Left colon (tissue), 2 donors: ENCODE measurements at regions not wholly inside any gene's neighbourhood (a gene's known extent, or its start where the extent isn't known, plus 50 kb on each side); places are given as distances from the start of the nearest gene placed in this dataset.

ENCODE experiments used
- ATAC-seq: fragments of 200-7000 bp; cut with Tn5 transposase; one replicate; pipeline ENCODE4 v1.9.1; 2020; ENCODE audit warnings: mild to moderate bottlenecking, moderate library complexity
- DNase-seq, 2 donors: peaks; one replicate each; pipeline ENCODE4 v3.0.0-alpha.2; 2020
- intact Hi-C, 2 donors: fragments of 100-400 bp; cut with DNase I in 1 of 2; cut with micrococcal nuclease in 1 of 2; formaldehyde crosslinking; loops; one replicate each; pipeline versions ENCODE4 v1.11.2 to v1.14.0; 2022; cut with DNase I, micrococcal nuclease
- donor health status: DM: no; HTN: no; CAD: no.
- donor health status: DM: yes; HTN: yes; CAD: no.

- ATAC-seq (no peak), DNase-seq (no peak)
- intact Hi-C loops: no loop called here
Observed at GRCh38 chr11:121829159-121829643, 286.8 kb downstream of the BLID start.

- DNase-seq (no peak), ATAC-seq (no peak)
- intact Hi-C loops: no loop called here
Observed at GRCh38 chr11:121814962-121815361, 301.1 kb downstream of the BLID start.

GRCh38 chr11:121814296-121814695 lies 301.7 kb downstream of the BLID start:
- no peak for DNase-seq
- ATAC-seq: no peak
- intact Hi-C loops: no loop called here

GRCh38 chr11:121810291-121810690 lies 305.7 kb downstream of the BLID start:
- ATAC-seq (no peak), DNase-seq (no peak)
- intact Hi-C loops: no loop called here

GRCh38 chr11:121808096-121808495 lies 307.9 kb downstream of the BLID start:
- no peak for DNase-seq
- intact Hi-C loops: no loop called here
- no peak for ATAC-seq

GRCh38 chr11:121807051-121807450 lies 309.0 kb downstream of the BLID start:
- no peak for DNase-seq
- no peak for ATAC-seq
- intact Hi-C loops: no loop called here

- intact Hi-C loops: no loop called here
- ATAC-seq: no peak
- DNase-seq: peak; percentile 26 to 44
Observed at GRCh38 chr11:121802542-121802941, 313.5 kb downstream of the BLID start.

- DNase-seq (no peak), ATAC-seq (no peak)
- intact Hi-C loops: no loop called here
Observed at GRCh38 chr11:121801781-121802180, 314.2 kb downstream of the BLID start.

- intact Hi-C loops: no loop called here
- no peak for DNase-seq
- ATAC-seq: no peak
Observed at GRCh38 chr11:121801394-121801748, 314.6 kb downstream of the BLID start.

- DNase-seq (no peak), ATAC-seq (no peak)
- intact Hi-C loops: no loop called here
Observed at GRCh38 chr11:121800731-121801393, 315.2 kb downstream of the BLID start.

GRCh38 chr11:121800240-121800639 lies 315.8 kb downstream of the BLID start:
- DNase-seq (no peak), ATAC-seq (no peak)
- intact Hi-C loops: no loop called here

GRCh38 chr11:121797496-121797895 lies 318.5 kb downstream of the BLID start:
- DNase-seq (no peak), ATAC-seq (no peak)
- intact Hi-C loops: no loop called here

- intact Hi-C loops: no loop called here
- DNase-seq (no peak), ATAC-seq (no peak)
Observed at GRCh38 chr11:121795174-121795573, 320.8 kb downstream of the BLID start.

- no peak for ATAC-seq
- intact Hi-C loops: no loop called here
- DNase-seq: no peak
Observed at GRCh38 chr11:121794671-121795141, 321.3 kb downstream of the BLID start.

- ATAC-seq: no peak
- DNase-seq: no peak
- intact Hi-C loops: no loop called here
Observed at GRCh38 chr11:121793916-121794315, 322.1 kb downstream of the BLID start.

GRCh38 chr11:121793291-121793690 lies 322.7 kb downstream of the BLID start:
- no peak for DNase-seq
- intact Hi-C loops: no loop called here
- no peak for ATAC-seq

- DNase-seq (no peak), ATAC-seq (no peak)
- intact Hi-C loops: no loop called here
Observed at GRCh38 chr11:121792185-121792584, 323.8 kb downstream of the BLID start.

GRCh38 chr11:121790430-121790829 lies 325.6 kb downstream of the BLID start:
- ATAC-seq (no peak), DNase-seq (no peak)
- intact Hi-C loops: no loop called here

GRCh38 chr11:121780971-121781370 lies 328.2 kb upstream of the SORL1-AS1 start:
- intact Hi-C loops: no loop called here
- DNase-seq (no peak), ATAC-seq (no peak)

GRCh38 chr11:121777056-121777455 lies 324.3 kb upstream of the SORL1-AS1 start:
- intact Hi-C loops: no loop called here
- no peak for DNase-seq
- ATAC-seq: no peak

GRCh38 chr11:121775276-121775675 lies 322.5 kb upstream of the SORL1-AS1 start:
- DNase-seq (no peak), ATAC-seq (no peak)
- intact Hi-C loops: no loop called here
